Gastrocnemius medialis (tissue), 4 donors: ENCODE measurements at regions not wholly inside any gene's neighbourhood (a gene's known extent, or its start where the extent isn't known, plus 50 kb on each side); places are given as distances from the start of the nearest gene placed in this dataset.

Experiments
- CTCF ChIP-seq, 5 experiments: fragments of 450-650 bp in 3 of 5; fragments of 200-600 bp in 2 of 5; sonication (generic) in 2 of 5; IDR thresholded peaks in 4 of 5; conservative IDR thresholded peaks in 1 of 5; 1 replicate in 4 of 5; 2 replicates in 1 of 5; pipeline ENCODE4 v1.5.1; 2016 to 2019; ENCODE audit warnings: antibody characterized with exemption in 5 of 5, mild to moderate bottlenecking in 3 of 5, moderate library complexity in 3 of 5
- POLR2A ChIP-seq, 2 donors: fragments of 450-650 bp; IDR thresholded peaks; one replicate each; pipeline ENCODE4 v1.6.1; 2017; ENCODE audit warnings: antibody characterized with exemption in 2 of 2, mild to moderate bottlenecking in 2 of 2, moderate library complexity in 2 of 2

GRCh38 chr1:233796146-233796783 is 108.2 kb upstream of the SLC35F3 start:
- TF ChIP-seq CTCF (IDR thresholded peaks at IDR 0.05 in 4 of 5, conservative IDR thresholded peaks at IDR 0.05 in 1 of 5) (no peak), POLR2A (IDR thresholded peaks at IDR 0.05) (no peak)
